Epithelial cell of esophagus (primary cell): ENCODE measurements at regions not wholly inside any gene's neighbourhood (a gene's known extent, or its start where the extent isn't known, plus 50 kb on each side); places are given as distances from the start of the nearest gene placed in this dataset.

Source experiments
- DNase-seq: peaks from one replicate; pipeline ENCODE4 v3.0.0; 2010; ENCODE audit warnings: low read depth
- H3K4me3 ChIP-seq: 2 replicates; pipeline ENCODE4 v1.5.1; 2011; ENCODE audit warnings: mild to moderate bottlenecking, low read length, control low read depth
- CTCF ChIP-seq: IDR thresholded peaks from 2 replicates; pipeline ENCODE4 v1.5.1; 2011; ENCODE audit warnings: low read depth, mild to moderate bottlenecking, low read length, control low read depth, inconsistent platforms; ENCODE audit not compliant: insufficient read depth; ENCODE audit errors: missing control alignments

GRCh38 chr2:8225798-8226197 is 456.1 kb upstream of the ID2 start:
- TF ChIP-seq CTCF: no peak
- no peak overlapping the region for H3K4me3 ChIP-seq
- no peak for DNase-seq

GRCh38 chr2:8229546-8229986 is 452.3 kb upstream of the ID2 start:
- no peak overlapping the region for H3K4me3 ChIP-seq
- no peak for DNase-seq
- TF ChIP-seq CTCF: no peak

- H3K4me3 ChIP-seq: no peak overlapping the region
- TF ChIP-seq CTCF: no peak
- DNase-seq: no peak
Measured at GRCh38 chr2:8230466-8230865, 451.4 kb upstream of the ID2 start.

GRCh38 chr2:8231902-8232301 is 450.0 kb upstream of the ID2 start:
- H3K4me3 ChIP-seq: no peak overlapping the region
- DNase-seq: no peak
- no peak for TF ChIP-seq CTCF

GRCh38 chr2:8232871-8233270 is 449.0 kb upstream of the ID2 start:
- TF ChIP-seq CTCF: no peak
- DNase-seq: no peak
- no peak overlapping the region for H3K4me3 ChIP-seq

- DNase-seq: no peak
- no peak for TF ChIP-seq CTCF
Measured at GRCh38 chr2:8234253-8234652, 447.6 kb upstream of the ID2 start.

GRCh38 chr2:8234757-8235374 is 447.0 kb upstream of the ID2 start:
- H3K4me3 ChIP-seq: no peak overlapping the region
- no peak for DNase-seq
- TF ChIP-seq CTCF: no peak

More at GRCh38 chr2:8234253-8234652, 447.6 kb upstream of the ID2 start:
- H3K4me3 ChIP-seq: no peak overlapping the region
